Ovary (tissue), 7 donors: ENCODE measurements at regions not wholly inside any gene's neighbourhood (a gene's known extent, or its start where the extent isn't known, plus 50 kb on each side); places are given as distances from the start of the nearest gene placed in this dataset.

Source experiments
- DNase-seq, 5 donors: peaks; one replicate each; pipeline ENCODE4 v3.0.0-alpha.2; 2019 to 2020
- H3K27ac ChIP-seq, 2 donors: fragments of 200-600 bp; one replicate each; pipeline versions ENCODE4 v1.5.1 to v1.8.0; 2019 to 2022
- H3K27me3 ChIP-seq: fragments of 200-600 bp; one replicate; pipeline ENCODE4 v1.8.0; 2022
- H3K36me3 ChIP-seq: fragments of 200-600 bp; sonication (generic); one replicate; pipeline ENCODE4 v1.5.1; 2019
- H3K4me1 ChIP-seq: one replicate; pipeline ENCODE4 v1.8.1; 2013; ENCODE audit warnings: mild to moderate bottlenecking, moderate library complexity; ENCODE audit not compliant: insufficient read depth
- H3K4me3 ChIP-seq: fragments of 200-600 bp; sonication (generic); one replicate; pipeline ENCODE4 v1.5.1; 2017
- H3K9me3 ChIP-seq, 2 donors: fragments of 200-600 bp in 1 of 2; sonication (generic) in 1 of 2; one replicate each; pipeline versions ENCODE4 v1.5.1 to v1.8.1; 2013 to 2019; ENCODE audit warnings: mild to moderate bottlenecking in 1 of 2, moderate library complexity in 1 of 2
- CTCF ChIP-seq, 3 donors: fragments of 450-650 bp in 2 of 3; fragments of 200-600 bp in 1 of 3; IDR thresholded peaks; one replicate each; pipeline versions ENCODE4 v1.5.1 to v1.8.0; 2016 to 2022; ENCODE audit warnings: antibody characterized with exemption in 3 of 3, mild to moderate bottlenecking in 1 of 3
- EP300 ChIP-seq: sonication (generic); formaldehyde crosslinking; IDR thresholded peaks from one replicate; pipeline ENCODE4 v1.6.1; 2017; ENCODE audit warnings: antibody characterized with exemption
- POLR2A ChIP-seq: fragments of 450-650 bp; IDR thresholded peaks from one replicate; pipeline ENCODE4 v1.6.1; 2017; ENCODE audit warnings: antibody characterized with exemption, mild to moderate bottlenecking, moderate library complexity
- WGBS, 3 donors: extraction: QIAGEN DNeasy Blood & Tissue Kit in 1 of 3; methylation state at CpG; one replicate each; pipeline versions ENCODE4 v1.1.5 to v1.1.7; 2013 to 2017; 5-methylcytosine and 5-hydroxymethylcytosine counted together
- intact Hi-C, 4 donors: fragments of 100-400 bp; cut with DNase I; formaldehyde crosslinking; loops; one replicate each; pipeline versions ENCODE4 v1.11.0 to v1.15.1; 2022 to 2023
- donor health status: DM: no; HTN: no; CAD: no; lungs with moderate emphysema.
- donor health status: DM: no; HTN: no; CAD: no.
- donor health status: Bipolar disorder and iron deficiency.
- donor health status: DM: no; HTN: no; CAD: no.
- donor health status: DM: yes; HTN: yes; CAD: no.

GRCh38 chr11:127674754-127675153 lies 674.2 kb upstream of the KIRREL3 start:
- Histone ChIP-seq H3K27ac (no peak overlapping the region), H3K36me3 (no peaks in the 10 kb centered on the region), H3K9me3 (no peaks in the 10 kb centered on the region), H3K27me3 (no peaks in the 10 kb centered on the region), H3K4me3 (no peak overlapping the region), H3K4me1 (no peaks in the 10 kb centered on the region)
- DNase-seq: no peak
- intact Hi-C loops: no loop called here
- TF ChIP-seq POLR2A: no peak
- no peak for TF ChIP-seq EP300
- no peak for TF ChIP-seq CTCF (IDR thresholded peaks at IDR 0.05)
- whole genome bisulfite sequencing, 3 donors: 71 to 84% (median 82%) methylated on average over 2 of the region's 2 CpGs

DNA sequence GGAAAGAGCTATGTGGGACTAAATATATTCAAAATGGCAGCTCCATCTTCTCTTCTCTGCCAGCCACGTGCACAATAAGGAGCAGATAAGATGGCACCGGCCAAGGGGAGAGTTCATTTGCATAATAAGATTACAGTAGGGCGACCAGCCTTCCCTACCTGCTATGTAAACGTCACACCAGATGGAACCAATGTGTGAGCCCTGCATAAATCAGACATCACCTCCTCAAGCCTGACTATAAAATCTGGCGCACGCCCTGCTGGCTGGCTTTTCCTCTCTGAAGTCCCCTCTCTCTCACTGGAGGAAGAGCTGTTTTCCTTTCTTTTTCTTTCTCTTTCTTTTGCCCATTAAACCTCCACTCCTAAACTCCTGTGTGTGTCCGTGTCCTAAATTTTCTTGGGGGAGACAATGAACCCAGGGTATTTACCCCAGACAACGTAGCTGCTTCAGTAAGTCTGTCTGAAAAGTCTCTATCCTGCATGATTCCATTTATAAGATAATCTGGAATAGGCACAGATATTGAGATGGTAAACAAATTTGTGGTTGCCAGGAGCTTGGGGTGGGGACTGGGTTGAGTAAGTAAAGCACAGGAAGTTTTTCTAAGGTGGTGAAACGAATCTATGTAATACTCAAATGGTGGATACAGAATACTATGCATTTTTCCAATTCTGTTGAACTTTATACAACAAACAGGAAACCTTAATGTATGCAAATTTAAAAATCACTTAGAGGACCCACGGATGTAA lies 670.0 kb upstream of the KIRREL3 start:
- Histone ChIP-seq H3K4me3 (no peak overlapping the region), H3K9me3 (no peaks in the 10 kb centered on the region), H3K27me3 (no peaks in the 10 kb centered on the region), H3K36me3 (no peaks in the 10 kb centered on the region), H3K27ac (no peak overlapping the region), H3K4me1 (no peaks in the 10 kb centered on the region)
- no peak for DNase-seq
- TF ChIP-seq CTCF (IDR thresholded peaks at IDR 0.05) (no peak), POLR2A (no peak), EP300 (no peak)
- intact Hi-C loops: no loop called here
- 64 to 73% (median 68%) methylated on average over 10 of the region's 10 CpGs for WGBS, 3 donors

DNA sequence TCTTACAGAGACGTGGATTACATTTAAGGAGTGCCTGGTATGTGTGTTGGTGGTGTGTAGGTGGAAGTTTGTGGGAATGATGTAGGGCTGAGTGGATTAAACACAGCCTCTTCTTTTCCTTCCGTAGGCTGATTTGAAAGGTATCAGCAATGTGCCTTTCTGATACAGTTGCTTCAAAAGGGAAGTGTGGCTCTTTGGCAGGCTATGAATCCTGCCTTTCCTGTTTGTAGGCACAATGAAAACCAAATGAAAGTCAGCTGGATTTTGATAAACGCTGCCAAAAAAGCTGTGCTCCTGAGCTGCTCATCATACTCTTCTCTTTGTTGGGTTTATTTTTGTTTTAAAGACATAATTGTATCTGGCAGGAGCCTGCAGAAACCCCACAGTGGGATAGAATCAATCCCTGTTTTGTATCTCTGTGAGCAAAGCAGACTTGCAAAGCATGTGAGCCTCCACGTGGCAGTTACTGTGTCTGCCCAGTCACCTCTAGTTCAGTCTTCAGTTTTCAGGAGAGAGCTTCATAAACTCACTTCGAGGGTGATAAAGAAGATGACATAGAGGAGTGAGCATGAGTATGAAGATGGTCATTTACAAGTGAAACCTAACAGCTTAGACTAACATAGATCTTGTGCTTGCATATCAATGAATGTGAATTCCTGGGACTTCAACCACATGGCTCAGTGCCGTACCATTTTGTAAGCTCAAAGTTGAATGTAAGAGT lies 655.7 kb upstream of the KIRREL3 start:
- no peaks in the 10 kb centered on the region for H3K9me3 ChIP-seq
- intact Hi-C loops: no loop called here
- H3K27ac ChIP-seq: no peak overlapping the region
- TF ChIP-seq POLR2A (no peak), CTCF (IDR thresholded peaks at IDR 0.05) (no peak), EP300 (no peak)
- no peaks in the 10 kb centered on the region for H3K4me1 ChIP-seq
- no peak for DNase-seq
- no peak overlapping the region for H3K4me3 ChIP-seq
- H3K27me3 ChIP-seq: no peaks in the 10 kb centered on the region
- no peaks in the 10 kb centered on the region for H3K36me3 ChIP-seq
- 39 to 46% (median 40%) methylated on average over 6 of the region's 6 CpGs for WGBS, 3 donors

- Histone ChIP-seq H3K9me3 (no peaks in the 10 kb centered on the region), H3K4me1 (no peaks in the 10 kb centered on the region), H3K27me3 (no peaks in the 10 kb centered on the region), H3K27ac (no peak overlapping the region), H3K4me3 (no peak overlapping the region), H3K36me3 (no peaks in the 10 kb centered on the region)
- TF ChIP-seq CTCF (IDR thresholded peaks at IDR 0.05) (no peak), EP300 (no peak), POLR2A (no peak)
- DNase-seq: no peak
- 88 to 93% (median 88%) methylated on average over 4 of the region's 4 CpGs for WGBS, 3 donors
- intact Hi-C loops: no loop called here
Measured at GRCh38 chr11:127653076-127653475, 652.5 kb upstream of the KIRREL3 start.
